ENCODE measurements at regions not wholly inside any gene's neighbourhood (a gene's known extent, or its start where the extent isn't known, plus 50 kb on each side); places are given as distances from the start of the nearest gene placed in this dataset.

DNA sequence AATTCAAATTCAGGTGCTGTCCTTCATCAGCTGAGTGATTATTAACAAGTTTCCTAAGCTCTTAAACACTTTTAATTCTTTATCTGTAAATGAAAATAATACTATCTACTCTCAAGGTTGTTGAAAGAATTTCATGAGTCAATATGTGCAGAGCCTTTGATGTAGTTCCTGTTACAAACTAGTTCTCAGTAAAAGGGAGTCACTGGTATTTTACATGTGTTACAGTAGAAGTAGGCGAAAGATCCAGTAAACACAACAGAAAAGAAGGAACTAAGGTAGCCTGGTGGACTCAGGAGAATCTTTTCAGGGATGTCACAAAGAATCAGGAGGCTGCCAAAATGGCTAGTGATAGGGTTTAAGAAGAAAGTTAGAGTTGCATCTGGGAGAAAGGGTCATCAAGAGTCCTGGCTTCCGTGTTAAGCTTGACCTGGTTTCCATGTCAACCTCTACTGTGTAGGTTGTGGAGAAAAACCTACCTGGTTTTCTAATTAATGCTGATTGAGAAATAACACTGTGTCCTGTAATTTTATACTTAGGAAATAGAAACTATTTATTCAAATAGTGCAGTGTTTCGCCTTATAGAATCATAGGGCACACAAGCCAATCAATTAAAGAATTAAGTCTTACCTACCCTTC is 58.3 kb upstream of the TRIB2 start:
- no peak for DNase-seq

- no peak for DNase-seq
These were observed 55.2 kb upstream of the TRIB2 start for GRCh38 chr2:12661489-12661888.

GRCh38 chr2:12663306-12664037 is 53.3 kb upstream of the TRIB2 start:
- no peak for DNase-seq

DNA sequence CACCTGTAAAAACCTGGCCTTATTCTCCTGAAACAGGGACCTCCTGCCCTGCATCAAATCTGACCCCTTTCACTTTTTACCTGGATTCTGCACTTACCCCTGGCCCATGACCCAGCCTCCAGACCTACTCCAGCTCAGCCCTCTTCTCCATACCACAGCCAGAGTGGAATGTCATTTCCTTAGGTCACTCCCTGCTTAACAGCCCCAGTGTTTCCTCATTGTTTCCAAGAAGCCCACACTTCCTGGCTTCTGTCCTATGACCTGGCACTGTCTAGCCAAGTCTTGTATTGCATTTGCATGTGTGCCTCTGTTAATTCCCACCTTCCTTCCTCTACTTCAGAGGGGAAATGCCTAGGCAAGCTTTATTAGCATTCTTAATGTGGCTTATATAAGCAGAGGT is 51.4 kb upstream of the TRIB2 start:
- no peak for DNase-seq

- DNase-seq: no peak
These were observed 50.3 kb upstream of the TRIB2 start for GRCh38 chr2:12666445-12666844.
